ENCODE measurements at regions not wholly inside any gene's neighbourhood (a gene's known extent, or its start where the extent isn't known, plus 50 kb on each side); places are given as distances from the start of the nearest gene placed in this dataset.
A peak's percentile ranks its signal among the peaks of the same experiment; 100 is the strongest.

GRCh38 chr7:49287653-49288052 is 363.3 kb downstream of the CDC14C start:
- TF ChIP-seq CTCF (IDR thresholded peaks at IDR 0.05; ENCODE audit: unreplicated experiment) = no peak
- no peak overlapping the region for H3K27ac Mint-ChIP-seq (ENCODE audit: low read depth, unreplicated experiment)
- no peaks in the 10 kb centered on the region for H3K4me1 Mint-ChIP-seq (ENCODE audit: insufficient read depth, unreplicated experiment)
- ChIA-PET POLR2A (interaction anchor here (0.6 kb wide), 1 partner anchor 17 kb away, joined by 3 read pairs; no protein-coding TSS in a partner anchor), CTCF (no interaction called here)
- H3K4me3 Mint-ChIP-seq (ENCODE audit: unreplicated experiment) = no peak overlapping the region
- DNase-seq (ENCODE audit: unreplicated experiment) = no peak
- H3K36me3 Mint-ChIP-seq (ENCODE audit: insufficient read depth, unreplicated experiment) = no peaks in the 10 kb centered on the region
- H3K27me3 Mint-ChIP-seq (ENCODE audit: insufficient read depth, unreplicated experiment) = peaks cover 20% of the 10 kb centered on the region
- H3K9me3 Mint-ChIP-seq (ENCODE audit: unreplicated experiment) = no peaks in the 10 kb centered on the region
- BruUV-seq (replicated peaks) = no TSS peak
- intact Hi-C loops (cut with micrococcal nuclease) = no loop called here

- BruUV-seq (replicated peaks) = no TSS peak
- POLR2A ChIA-PET = interaction anchor here (0.6 kb wide), 1 partner anchor 280 kb away, joined by 3 read pairs; no protein-coding TSS in a partner anchor
- H3K27ac Mint-ChIP-seq (ENCODE audit: low read depth, unreplicated experiment) = peak overlapping the region; percentile 95
- peaks cover 20% of the 10 kb centered on the region for H3K4me1 Mint-ChIP-seq (ENCODE audit: insufficient read depth, unreplicated experiment)
- TF ChIP-seq CTCF (IDR thresholded peaks at IDR 0.05; ENCODE audit: unreplicated experiment) = no peak
- CTCF ChIA-PET = interaction anchor here (0.7 to 1.0 kb wide), 3 partner anchors 18 to 1817 kb away, joined by 3 read pairs; no protein-coding TSS in a partner anchor
- no peaks in the 10 kb centered on the region for H3K27me3 Mint-ChIP-seq (ENCODE audit: insufficient read depth, unreplicated experiment)
- no peaks in the 10 kb centered on the region for H3K36me3 Mint-ChIP-seq (ENCODE audit: insufficient read depth, unreplicated experiment)
- no peaks in the 10 kb centered on the region for H3K9me3 Mint-ChIP-seq (ENCODE audit: unreplicated experiment)
- DNase-seq (ENCODE audit: unreplicated experiment) = peak; percentile 52
- H3K4me3 Mint-ChIP-seq (ENCODE audit: unreplicated experiment) = peak overlapping the region; percentile 48
- intact Hi-C loops (cut with micrococcal nuclease) = no loop called here
Observed at GRCh38 chr7:49294611-49295010, 370.3 kb downstream of the CDC14C start.

- Mint-ChIP-seq H3K4me1 (ENCODE audit: insufficient read depth, unreplicated experiment) (peaks cover 20% of the 10 kb centered on the region), H3K36me3 (ENCODE audit: insufficient read depth, unreplicated experiment) (no peaks in the 10 kb centered on the region), H3K27me3 (ENCODE audit: insufficient read depth, unreplicated experiment) (no peaks in the 10 kb centered on the region), H3K9me3 (ENCODE audit: unreplicated experiment) (no peaks in the 10 kb centered on the region), H3K4me3 (ENCODE audit: unreplicated experiment) (peak overlapping the region; percentile 48), H3K27ac (ENCODE audit: low read depth, unreplicated experiment) (peak overlapping the region; percentile 95)
- no peak for TF ChIP-seq CTCF (IDR thresholded peaks at IDR 0.05; ENCODE audit: unreplicated experiment)
- POLR2A ChIA-PET = interaction anchor here (0.6 kb wide), 1 partner anchor 759 kb away, joined by 4 read pairs; no protein-coding TSS in a partner anchor
- DNase-seq (ENCODE audit: unreplicated experiment) = peak; percentile 84
- CTCF ChIA-PET = interaction anchor here (0.7 to 1.0 kb wide), 3 partner anchors 19 to 1818 kb away, joined by 3 read pairs; no protein-coding TSS in a partner anchor
- intact Hi-C loops (cut with micrococcal nuclease) = no loop called here
- BruUV-seq (replicated peaks) = no TSS peak
Observed at GRCh38 chr7:49295146-49295545, 370.8 kb downstream of the CDC14C start.

GRCh38 chr7:49297958-49298357 is 373.6 kb downstream of the CDC14C start:
- H3K4me1 Mint-ChIP-seq (ENCODE audit: insufficient read depth, unreplicated experiment) = peaks cover 20% of the 10 kb centered on the region

More at GRCh38 chr7:49297958-49298357, 373.6 kb downstream of the CDC14C start:
- BruUV-seq (replicated peaks) = no TSS peak
- no peaks in the 10 kb centered on the region for H3K9me3 Mint-ChIP-seq (ENCODE audit: unreplicated experiment)
- ChIA-PET POLR2A (interaction anchor here (0.6 kb wide), 1 partner anchor 122 kb away, joined by 3 read pairs; no protein-coding TSS in a partner anchor), CTCF (interaction anchor here (1.2 to 1.6 kb wide), 2 partner anchors 9 to 27 kb away, joined by 3 read pairs; no protein-coding TSS in a partner anchor)
- H3K27me3 Mint-ChIP-seq (ENCODE audit: insufficient read depth, unreplicated experiment) = no peaks in the 10 kb centered on the region
- intact Hi-C loops (cut with micrococcal nuclease) = no loop called here
- no peak for DNase-seq (ENCODE audit: unreplicated experiment)
- TF ChIP-seq CTCF (IDR thresholded peaks at IDR 0.05; ENCODE audit: unreplicated experiment) = no peak
- no peak overlapping the region for H3K4me3 Mint-ChIP-seq (ENCODE audit: unreplicated experiment)
- H3K27ac Mint-ChIP-seq (ENCODE audit: low read depth, unreplicated experiment) = no peak overlapping the region
- H3K36me3 Mint-ChIP-seq (ENCODE audit: insufficient read depth, unreplicated experiment) = no peaks in the 10 kb centered on the region

Measured in MCF 10A (cell line).